SK-N-SH treated with all-trans-retinoic acid at 6 μM for 48 hours (cell line): ENCODE measurements at regions not wholly inside any gene's neighbourhood (a gene's known extent, or its start where the extent isn't known, plus 50 kb on each side); places are given as distances from the start of the nearest gene placed in this dataset.

Experiments
- ATAC-seq: fragments of 200-7000 bp; cut with Tn5 transposase; 3 replicates; pipeline ENCODE4 v1.9.1; 2020; ENCODE audit warnings: mild to moderate bottlenecking, moderate library complexity
- ARNTL ChIP-seq: fragments of 450-650 bp; formaldehyde crosslinking; IDR thresholded peaks from 2 replicates; pipeline ENCODE4 v1.5.0; 2020; ENCODE audit warnings: low read depth, mild to moderate bottlenecking, moderate library complexity, borderline replicate concordance
- BACH2 ChIP-seq: fragments of 250-450 bp; sonication (Bioruptor Pico); IDR thresholded peaks from 2 replicates; pipeline ENCODE4 v1.9.0; 2021; ENCODE audit warnings: mild to moderate bottlenecking, borderline replicate concordance
- CREB5 ChIP-seq: fragments of 250-450 bp; sonication (Bioruptor Pico); IDR thresholded peaks from 2 replicates; pipeline ENCODE4 v1.5.1; 2020; ENCODE audit warnings: low read depth, mild to moderate bottlenecking, moderate library complexity
- CSRNP3 ChIP-seq: fragments of 250-450 bp; sonication (Bioruptor Pico); IDR thresholded peaks from 2 replicates; pipeline ENCODE4 v1.5.1; 2021; ENCODE audit warnings: mild to moderate bottlenecking, moderate library complexity
- ESRRG ChIP-seq: fragments of 250-450 bp; sonication (Bioruptor Pico); IDR thresholded peaks from 2 replicates; pipeline ENCODE4 v1.6.1; 2021; ENCODE audit warnings: mild to moderate bottlenecking
- GLIS3 ChIP-seq: fragments of 250-450 bp; sonication (Bioruptor Pico); IDR thresholded peaks from 2 replicates; pipeline ENCODE4 v1.5.0; 2020; ENCODE audit warnings: mild to moderate bottlenecking, moderate library complexity
- ISL1 ChIP-seq: fragments of 250-450 bp; sonication (Bioruptor Pico); IDR thresholded peaks from 2 replicates; pipeline ENCODE4 v2.1.2; 2022; ENCODE audit warnings: mild to moderate bottlenecking, moderate library complexity
- OSR1 ChIP-seq: fragments of 250-450 bp; sonication (Bioruptor Pico); IDR thresholded peaks from 2 replicates; pipeline ENCODE4 v1.8.0; 2022; ENCODE audit warnings: moderate library complexity, mild to moderate bottlenecking, inconsistent platforms
- POU6F1 ChIP-seq: fragments of 250-450 bp; sonication (Bioruptor Pico); IDR thresholded peaks from 2 replicates; pipeline ENCODE4 v1.8.0; 2021; ENCODE audit warnings: low read depth, mild to moderate bottlenecking, moderate library complexity, borderline replicate concordance
- PPARA ChIP-seq: fragments of 250-450 bp; sonication (Bioruptor Pico); IDR thresholded peaks from 2 replicates; pipeline ENCODE4 v1.5.0; 2020; ENCODE audit warnings: mild to moderate bottlenecking, borderline replicate concordance
- RARB ChIP-seq: fragments of 250-450 bp; sonication (Bioruptor Pico); IDR thresholded peaks from 2 replicates; pipeline ENCODE4 v1.8.0; 2021; ENCODE audit warnings: mild to moderate bottlenecking, moderate library complexity
- SNAI2 ChIP-seq: fragments of 250-450 bp; sonication (Bioruptor Pico); IDR thresholded peaks from 2 replicates; pipeline ENCODE4 v1.5.0; 2020; ENCODE audit warnings: mild to moderate bottlenecking, moderate library complexity
- TCF4 ChIP-seq: fragments of 250-450 bp; sonication (Bioruptor Pico); IDR thresholded peaks from 2 replicates; pipeline ENCODE4 v1.8.0; 2021; ENCODE audit warnings: mild to moderate bottlenecking, moderate library complexity, borderline replicate concordance
- TOX ChIP-seq: fragments of 250-450 bp; sonication (Bioruptor Pico); IDR thresholded peaks from 2 replicates; pipeline ENCODE4 v1.8.0; 2021; ENCODE audit warnings: mild to moderate bottlenecking, moderate library complexity, borderline replicate concordance
- ZC3H10 ChIP-seq: fragments of 250-450 bp; sonication (Bioruptor Pico); IDR thresholded peaks from 2 replicates; pipeline ENCODE4 v1.5.1; 2021; ENCODE audit warnings: mild to moderate bottlenecking, moderate library complexity
- ZFP3 ChIP-seq: fragments of 250-450 bp; sonication (Bioruptor Pico); IDR thresholded peaks from 2 replicates; pipeline ENCODE4 v1.5.0; 2020; ENCODE audit warnings: mild to moderate bottlenecking, moderate library complexity
- ZFP30 ChIP-seq: fragments of 450-650 bp; formaldehyde crosslinking; IDR thresholded peaks from 2 replicates; pipeline ENCODE4 v1.5.0; 2022; ENCODE audit warnings: mild to moderate bottlenecking, moderate library complexity
- ZNF565 ChIP-seq: fragments of 450-650 bp; formaldehyde crosslinking; conservative IDR thresholded peaks from 2 replicates; pipeline ENCODE4 v1.5.0; 2020; ENCODE audit warnings: low read depth, mild to moderate bottlenecking, moderate library complexity
- ZNF70 ChIP-seq: fragments of 450-650 bp; formaldehyde crosslinking; IDR thresholded peaks from 2 replicates; pipeline ENCODE4 v1.5.0; 2020; ENCODE audit warnings: mild to moderate bottlenecking, moderate library complexity
- TF ChIP-seq, protein P1 (sequence below): fragments of 250-450 bp; sonication (Bioruptor Pico); IDR thresholded peaks from 2 replicates; pipeline ENCODE4 v1.8.0; 2020; ENCODE audit warnings: mild to moderate bottlenecking, moderate library complexity, borderline replicate concordance
- TF ChIP-seq, protein P2 (sequence below): fragments of 250-450 bp; sonication (Bioruptor Pico); IDR thresholded peaks from 2 replicates; pipeline ENCODE4 v1.5.0; 2020; ENCODE audit warnings: mild to moderate bottlenecking, moderate library complexity

GRCh38 chr7:92915348-92915747 lies 79.0 kb upstream of the CDK6 start:
- TF ChIP-seq BACH2 (CRISPR knock-in tag) (no peak), TCF4 (CRISPR knock-in tag) (no peak), ARNTL (CRISPR knock-in tag) (no peak), SNAI2 (CRISPR knock-in tag) (no peak), ESRRG (CRISPR knock-in tag) (no peak), ZNF565 (CRISPR knock-in tag) (no peak), ZFP3 (CRISPR knock-in tag) (no peak), POU6F1 (CRISPR knock-in tag) (no peak), OSR1 (CRISPR knock-in tag) (no peak), RARB (CRISPR knock-in tag) (no peak), CREB5 (CRISPR knock-in tag) (no peak), GLIS3 (CRISPR knock-in tag) (no peak)
- no peak for ATAC-seq

- no peak for ATAC-seq
- TF ChIP-seq GLIS3 (CRISPR knock-in tag) = no peak
- TF ChIP-seq CREB5 (CRISPR knock-in tag) = no peak
- no peak for TF ChIP-seq ZFP30 (CRISPR knock-in tag)
- no peak for TF ChIP-seq ARNTL (CRISPR knock-in tag)
Observed at GRCh38 chr7:92914645-92915044, 78.3 kb upstream of the CDK6 start.

DNA sequence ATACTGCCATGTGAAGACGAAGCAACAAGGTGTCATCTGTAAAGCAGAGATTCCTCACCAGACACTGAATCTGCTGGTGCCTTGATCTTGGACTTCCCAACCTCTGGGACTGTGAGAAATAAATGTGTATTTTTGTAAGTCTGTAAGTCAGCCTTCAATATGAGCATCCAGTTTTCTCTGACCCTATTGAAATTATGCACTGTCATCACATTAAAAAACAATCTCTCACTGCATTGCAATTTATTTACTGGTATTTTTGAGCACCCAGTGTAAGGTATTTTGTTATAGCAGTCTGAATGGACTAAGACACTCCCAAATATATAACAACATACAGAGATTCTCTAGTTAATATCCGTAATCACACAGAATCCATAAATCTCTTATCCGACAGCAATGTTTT lies 77.5 kb upstream of the CDK6 start:
- TF ChIP-seq ZFP3 (CRISPR knock-in tag) (no peak), BACH2 (CRISPR knock-in tag) (no peak), TOX (no peak), PPARA (no peak), CSRNP3 (CRISPR knock-in tag) (no peak), ZFP30 (CRISPR knock-in tag) (no peak), ARNTL (CRISPR knock-in tag) (no peak), ZC3H10 (CRISPR knock-in tag) (no peak), ESRRG (CRISPR knock-in tag) (no peak)
- TF ChIP-seq, all 23 proteins: peak for 0
- no peak for ATAC-seq

- ATAC-seq = no peak
- no peak for TF ChIP-seq BACH2 (CRISPR knock-in tag)
- TF ChIP-seq TCF4 (CRISPR knock-in tag) = no peak
- no peak for TF ChIP-seq ZFP3 (CRISPR knock-in tag)
- TF ChIP-seq, protein P1, sequence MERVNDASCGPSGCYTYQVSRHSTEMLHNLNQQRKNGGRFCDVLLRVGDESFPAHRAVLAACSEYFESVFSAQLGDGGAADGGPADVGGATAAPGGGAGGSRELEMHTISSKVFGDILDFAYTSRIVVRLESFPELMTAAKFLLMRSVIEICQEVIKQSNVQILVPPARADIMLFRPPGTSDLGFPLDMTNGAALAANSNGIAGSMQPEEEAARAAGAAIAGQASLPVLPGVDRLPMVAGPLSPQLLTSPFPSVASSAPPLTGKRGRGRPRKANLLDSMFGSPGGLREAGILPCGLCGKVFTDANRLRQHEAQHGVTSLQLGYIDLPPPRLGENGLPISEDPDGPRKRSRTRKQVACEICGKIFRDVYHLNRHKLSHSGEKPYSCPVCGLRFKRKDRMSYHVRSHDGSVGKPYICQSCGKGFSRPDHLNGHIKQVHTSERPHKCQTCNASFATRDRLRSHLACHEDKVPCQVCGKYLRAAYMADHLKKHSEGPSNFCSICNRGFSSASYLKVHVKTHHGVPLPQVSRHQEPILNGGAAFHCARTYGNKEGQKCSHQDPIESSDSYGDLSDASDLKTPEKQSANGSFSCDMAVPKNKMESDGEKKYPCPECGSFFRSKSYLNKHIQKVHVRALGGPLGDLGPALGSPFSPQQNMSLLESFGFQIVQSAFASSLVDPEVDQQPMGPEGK (CRISPR knock-in tag) = no peak
- no peak for TF ChIP-seq RARB (CRISPR knock-in tag)
- TF ChIP-seq, protein P2, sequence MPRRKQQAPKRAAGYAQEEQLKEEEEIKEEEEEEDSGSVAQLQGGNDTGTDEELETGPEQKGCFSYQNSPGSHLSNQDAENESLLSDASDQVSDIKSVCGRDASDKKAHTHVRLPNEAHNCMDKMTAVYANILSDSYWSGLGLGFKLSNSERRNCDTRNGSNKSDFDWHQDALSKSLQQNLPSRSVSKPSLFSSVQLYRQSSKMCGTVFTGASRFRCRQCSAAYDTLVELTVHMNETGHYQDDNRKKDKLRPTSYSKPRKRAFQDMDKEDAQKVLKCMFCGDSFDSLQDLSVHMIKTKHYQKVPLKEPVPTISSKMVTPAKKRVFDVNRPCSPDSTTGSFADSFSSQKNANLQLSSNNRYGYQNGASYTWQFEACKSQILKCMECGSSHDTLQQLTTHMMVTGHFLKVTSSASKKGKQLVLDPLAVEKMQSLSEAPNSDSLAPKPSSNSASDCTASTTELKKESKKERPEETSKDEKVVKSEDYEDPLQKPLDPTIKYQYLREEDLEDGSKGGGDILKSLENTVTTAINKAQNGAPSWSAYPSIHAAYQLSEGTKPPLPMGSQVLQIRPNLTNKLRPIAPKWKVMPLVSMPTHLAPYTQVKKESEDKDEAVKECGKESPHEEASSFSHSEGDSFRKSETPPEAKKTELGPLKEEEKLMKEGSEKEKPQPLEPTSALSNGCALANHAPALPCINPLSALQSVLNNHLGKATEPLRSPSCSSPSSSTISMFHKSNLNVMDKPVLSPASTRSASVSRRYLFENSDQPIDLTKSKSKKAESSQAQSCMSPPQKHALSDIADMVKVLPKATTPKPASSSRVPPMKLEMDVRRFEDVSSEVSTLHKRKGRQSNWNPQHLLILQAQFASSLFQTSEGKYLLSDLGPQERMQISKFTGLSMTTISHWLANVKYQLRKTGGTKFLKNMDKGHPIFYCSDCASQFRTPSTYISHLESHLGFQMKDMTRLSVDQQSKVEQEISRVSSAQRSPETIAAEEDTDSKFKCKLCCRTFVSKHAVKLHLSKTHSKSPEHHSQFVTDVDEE (CRISPR knock-in tag) = no peak
- no peak for TF ChIP-seq ZC3H10 (CRISPR knock-in tag)
- TF ChIP-seq POU6F1 (CRISPR knock-in tag) = no peak
- no peak for TF ChIP-seq ZFP30 (CRISPR knock-in tag)
- TF ChIP-seq GLIS3 (CRISPR knock-in tag) = no peak
- TF ChIP-seq CREB5 (CRISPR knock-in tag) = no peak
- no peak for TF ChIP-seq ESRRG (CRISPR knock-in tag)
- no peak for TF ChIP-seq ISL1
- TF ChIP-seq ARNTL (CRISPR knock-in tag) = no peak
- no peak for TF ChIP-seq ZNF70 (CRISPR knock-in tag)
- no peak for TF ChIP-seq PPARA
Observed at GRCh38 chr7:92910976-92911375, 74.6 kb upstream of the CDK6 start.
